OCI-LY3 (cell line): ENCODE measurements at regions not wholly inside any gene's neighbourhood (a gene's known extent, or its start where the extent isn't known, plus 50 kb on each side); places are given as distances from the start of the nearest gene placed in this dataset.

ENCODE experiments used
- H2AFZ ChIP-seq: fragments of 200-600, 300-600 bp; shearing (Covaris generic); 2 replicates; pipeline ENCODE4 v1.6.0; 2014; ENCODE audit warnings: antibody characterized with exemption, low read depth, low read length
- H3K27ac ChIP-seq: fragments of 200-600, 300-600 bp; sonication (generic); 2 replicates; pipeline ENCODE4 v1.5.1; 2014; ENCODE audit warnings: mild to moderate bottlenecking, low read length, moderate library complexity, mixed read lengths
- H3K27me3 ChIP-seq: fragments of 200-600, 300-600 bp; sonication (generic); 2 replicates; pipeline ENCODE4 v1.6.1; 2014; ENCODE audit warnings: low read depth, low read length, mixed read lengths
- H3K36me3 ChIP-seq: fragments of 200-600, 300-600 bp; sonication (generic); replicated peaks from 2 replicates; pipeline ENCODE3; 2014; ENCODE audit warnings: low read depth, low read length, mixed read lengths
- H3K4me1 ChIP-seq: fragments of 300-600, 200-600 bp; sonication (generic); 2 replicates; pipeline ENCODE4 v1.6.1; 2014; ENCODE audit warnings: low read length, mixed read lengths
- H3K4me2 ChIP-seq: fragments of 200-600, 300-600 bp; sonication (generic); 2 replicates; pipeline ENCODE4 v1.6.1; 2014; ENCODE audit warnings: low read length, mixed read lengths
- H3K4me3 ChIP-seq: fragments of 300-600, 200-600 bp; sonication (generic); 2 replicates; pipeline ENCODE4 v1.5.1; 2014; ENCODE audit warnings: antibody characterized with exemption, mild to moderate bottlenecking, low read length, moderate library complexity
- H3K79me2 ChIP-seq: fragments of 300-600, 200-600 bp; shearing (Covaris generic); 2 replicates; pipeline ENCODE4 v1.6.1; 2014; ENCODE audit warnings: mild to moderate bottlenecking, low read length, mixed read lengths
- H3K9ac ChIP-seq: fragments of 300-600, 200-600 bp; shearing (Covaris generic); 2 replicates; pipeline ENCODE4 v1.6.0; 2014; ENCODE audit warnings: mild to moderate bottlenecking, low read length, moderate library complexity
- H3K9me3 ChIP-seq: fragments of 200-600, 300-600 bp; shearing (Covaris generic); 2 replicates; pipeline ENCODE4 v1.6.1; 2014; ENCODE audit warnings: low read length, mixed read lengths; ENCODE audit not compliant: insufficient read depth
- H4K20me1 ChIP-seq: fragments of 200-600, 300-600 bp; sonication (generic); 2 replicates; pipeline ENCODE4 v1.6.1; 2016; ENCODE audit warnings: low read length, mixed read lengths; ENCODE audit not compliant: insufficient read depth
- EZH2phosphoT487 ChIP-seq: fragments of 200-600 bp; shearing (Covaris generic); IDR thresholded peaks from 2 replicates; pipeline ENCODE4 v1.6.1; 2018; ENCODE audit warnings: antibody characterized with exemption, mixed run types, low read depth
- TF ChIP-seq, protein P1 (sequence below): fragments of 200-600, 300-600 bp; sonication (generic); IDR thresholded peaks from 2 replicates; pipeline ENCODE4 v1.5.1; 2014; ENCODE audit warnings: antibody characterized with exemption, low read length, low read depth

DNA sequence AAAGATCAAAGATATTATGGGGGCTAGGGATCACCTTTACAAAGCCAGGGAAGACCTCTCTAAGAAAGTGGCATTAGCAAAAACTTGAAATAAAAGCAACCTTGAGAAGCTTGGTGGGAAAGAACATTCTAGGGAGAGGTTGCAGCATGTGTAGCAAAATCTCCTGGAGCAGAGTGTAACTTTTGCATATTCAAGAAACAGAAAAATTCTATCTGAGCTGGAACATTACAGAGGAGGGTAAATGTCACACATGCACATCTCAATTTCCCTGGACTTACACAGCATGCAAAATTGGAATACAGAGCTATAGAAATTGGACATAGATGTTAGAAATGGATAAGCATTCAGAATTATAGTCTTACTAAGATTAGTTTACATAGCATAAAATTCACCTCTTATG, 510.0 kb downstream of the CETN3 start:
- Histone ChIP-seq H4K20me1 (no peaks in the 10 kb centered on the region), H3K79me2 (no peaks in the 10 kb centered on the region), H3K9me3 (no peaks in the 10 kb centered on the region), H3K4me3 (no peak overlapping the region), H3K27ac (no peak overlapping the region), H3K27me3 (no peaks in the 10 kb centered on the region), H3K36me3 (no peaks in the 10 kb centered on the region), H2AFZ (no peak overlapping the region), H3K4me1 (no peaks in the 10 kb centered on the region), H3K4me2 (no peak overlapping the region), H3K9ac (no peak overlapping the region)
- TF ChIP-seq EZH2phosphoT487, result no peak
- TF ChIP-seq, protein P1, sequence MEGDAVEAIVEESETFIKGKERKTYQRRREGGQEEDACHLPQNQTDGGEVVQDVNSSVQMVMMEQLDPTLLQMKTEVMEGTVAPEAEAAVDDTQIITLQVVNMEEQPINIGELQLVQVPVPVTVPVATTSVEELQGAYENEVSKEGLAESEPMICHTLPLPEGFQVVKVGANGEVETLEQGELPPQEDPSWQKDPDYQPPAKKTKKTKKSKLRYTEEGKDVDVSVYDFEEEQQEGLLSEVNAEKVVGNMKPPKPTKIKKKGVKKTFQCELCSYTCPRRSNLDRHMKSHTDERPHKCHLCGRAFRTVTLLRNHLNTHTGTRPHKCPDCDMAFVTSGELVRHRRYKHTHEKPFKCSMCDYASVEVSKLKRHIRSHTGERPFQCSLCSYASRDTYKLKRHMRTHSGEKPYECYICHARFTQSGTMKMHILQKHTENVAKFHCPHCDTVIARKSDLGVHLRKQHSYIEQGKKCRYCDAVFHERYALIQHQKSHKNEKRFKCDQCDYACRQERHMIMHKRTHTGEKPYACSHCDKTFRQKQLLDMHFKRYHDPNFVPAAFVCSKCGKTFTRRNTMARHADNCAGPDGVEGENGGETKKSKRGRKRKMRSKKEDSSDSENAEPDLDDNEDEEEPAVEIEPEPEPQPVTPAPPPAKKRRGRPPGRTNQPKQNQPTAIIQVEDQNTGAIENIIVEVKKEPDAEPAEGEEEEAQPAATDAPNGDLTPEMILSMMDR, result no peak

DNA sequence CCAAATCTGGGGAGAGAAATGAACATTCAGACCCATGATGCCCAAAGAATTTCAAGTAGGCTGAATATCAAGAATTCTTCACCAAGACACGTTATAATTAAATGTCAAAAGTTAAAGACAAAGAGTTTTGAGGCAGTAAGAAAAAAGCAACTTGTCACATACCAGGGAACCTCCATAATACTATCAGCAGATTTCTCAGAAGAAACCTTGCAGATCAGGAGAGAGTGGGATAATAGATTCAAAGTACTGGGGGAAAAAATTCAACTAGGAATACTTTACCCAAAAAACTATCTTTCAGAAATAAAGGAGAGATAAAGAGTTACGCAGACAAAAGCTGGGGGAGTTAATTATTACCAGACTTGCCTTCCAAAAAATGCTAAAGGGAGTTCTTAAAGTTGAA, 516.0 kb downstream of the CETN3 start:
- no peak overlapping the region for H3K27ac ChIP-seq
- no peaks in the 10 kb centered on the region for H3K36me3 ChIP-seq
- no peaks in the 10 kb centered on the region for H4K20me1 ChIP-seq
- H3K9me3 ChIP-seq, result no peaks in the 10 kb centered on the region
- H3K9ac ChIP-seq, result no peak overlapping the region
- no peaks in the 10 kb centered on the region for H3K4me1 ChIP-seq
- no peak overlapping the region for H3K4me3 ChIP-seq
- no peak overlapping the region for H2AFZ ChIP-seq
- TF ChIP-seq, protein P1, result no peak
- no peak for TF ChIP-seq EZH2phosphoT487
- no peak overlapping the region for H3K4me2 ChIP-seq
- no peaks in the 10 kb centered on the region for H3K79me2 ChIP-seq
- H3K27me3 ChIP-seq, result no peaks in the 10 kb centered on the region

DNA sequence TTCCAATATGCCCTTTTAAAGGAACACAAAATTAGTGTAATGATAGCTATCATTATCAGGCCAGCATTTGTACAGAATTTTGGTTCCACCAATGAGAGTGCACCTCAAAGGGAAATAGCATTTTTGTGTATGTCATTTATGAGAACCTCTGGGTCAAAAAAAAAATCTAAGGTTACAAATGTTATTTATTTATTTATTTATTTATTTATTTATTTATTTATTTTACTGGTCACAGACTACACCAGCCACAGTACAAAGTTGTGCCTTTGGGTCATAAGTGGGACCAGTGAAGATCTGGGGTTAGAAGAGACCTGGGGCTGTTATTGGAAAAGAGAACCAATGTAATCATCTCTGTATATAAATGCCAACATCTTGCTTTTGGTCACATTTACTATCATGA, 523.9 kb downstream of the CETN3 start:
- Histone ChIP-seq H3K36me3 (no peaks in the 10 kb centered on the region), H3K4me3 (no peak overlapping the region), H3K27me3 (no peaks in the 10 kb centered on the region), H3K4me1 (peaks cover 9% of the 10 kb centered on the region), H4K20me1 (no peaks in the 10 kb centered on the region), H3K4me2 (no peak overlapping the region), H3K9me3 (no peaks in the 10 kb centered on the region), H3K9ac (no peak overlapping the region), H3K79me2 (no peaks in the 10 kb centered on the region), H3K27ac (no peak overlapping the region), H2AFZ (no peak overlapping the region)
- no peak for TF ChIP-seq EZH2phosphoT487

DNA sequence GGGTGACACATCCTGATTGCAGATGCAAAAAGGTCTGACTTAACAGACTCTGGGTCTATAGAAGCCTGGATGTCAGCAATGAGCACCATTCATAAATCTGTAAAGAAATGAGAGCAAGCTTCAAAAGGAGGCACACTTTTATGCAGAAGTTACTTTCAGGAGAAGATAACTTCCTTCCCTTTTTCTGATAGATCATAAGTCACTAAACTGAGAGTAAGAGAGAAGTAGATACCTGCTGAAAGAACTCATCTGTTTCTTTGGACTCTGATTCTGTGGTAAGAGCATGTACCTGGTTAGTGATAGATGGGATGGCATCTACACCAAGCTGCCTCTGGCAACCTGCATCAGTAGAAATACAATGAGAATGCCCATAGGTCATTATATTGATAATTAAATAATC, 525.6 kb downstream of the CETN3 start:
- Histone ChIP-seq H3K4me3 (no peak overlapping the region), H3K27ac (no peak overlapping the region), H3K36me3 (no peaks in the 10 kb centered on the region), H3K79me2 (no peaks in the 10 kb centered on the region), H2AFZ (no peak overlapping the region), H3K4me1 (peaks cover 9% of the 10 kb centered on the region), H3K9me3 (no peaks in the 10 kb centered on the region), H3K27me3 (no peaks in the 10 kb centered on the region), H3K4me2 (no peak overlapping the region), H4K20me1 (no peaks in the 10 kb centered on the region), H3K9ac (no peak overlapping the region)
- no peak for TF ChIP-seq EZH2phosphoT487
- TF ChIP-seq, protein P1, result no peak
